ENCODE measurements at regions not wholly inside any gene's neighbourhood (a gene's known extent, or its start where the extent isn't known, plus 50 kb on each side); places are given as distances from the start of the nearest gene placed in this dataset.

GRCh38 chrX:20965270-20966044 is 408.8 kb upstream of the CNKSR2 start:
- Histone ChIP-seq H3K79me2 (no peaks in the 10 kb centered on the region), H2AFZ (no peak overlapping the region), H4K20me1 (ENCODE audit: insufficient read depth, poor library complexity, severe bottlenecking) (no peaks in the 10 kb centered on the region), H3K27ac (peak overlapping the region; percentile 44), H3K9me2 (replicated peaks; ENCODE audit: insufficient read depth) (peaks cover 4% of the 10 kb centered on the region), H3K9me3 (ENCODE audit: low read depth) (no peaks in the 10 kb centered on the region), H3K4me3 (no peak overlapping the region), H3K4me1 (ENCODE audit: insufficient read depth) (no peaks in the 10 kb centered on the region), H3K27me3 (no peaks in the 10 kb centered on the region), H3K4me2 (peak overlapping the region; percentile 17), H3K36me3 (replicated peaks; ENCODE audit: insufficient read depth, low read depth) (no peaks in the 10 kb centered on the region)
- WGBS (ENCODE audit: low lambda C conversion rate, missing lambda C conversion rate): 47% methylated on average over 5 of the region's 5 CpGs
- no peak for DNase-seq (ENCODE audit: low spot score)
- TF ChIP-seq EZH2phosphoT487 (IDR thresholded peaks at IDR 0.05; ENCODE audit: low read depth, severe bottlenecking, unreplicated experiment) (no peak), EZH2 (IDR thresholded peaks at IDR 0.05; ENCODE audit: borderline replicate concordance) (no peak), CTCF (IDR thresholded peaks at IDR 0.05; ENCODE audit: poor library complexity) (no peak)

DNA sequence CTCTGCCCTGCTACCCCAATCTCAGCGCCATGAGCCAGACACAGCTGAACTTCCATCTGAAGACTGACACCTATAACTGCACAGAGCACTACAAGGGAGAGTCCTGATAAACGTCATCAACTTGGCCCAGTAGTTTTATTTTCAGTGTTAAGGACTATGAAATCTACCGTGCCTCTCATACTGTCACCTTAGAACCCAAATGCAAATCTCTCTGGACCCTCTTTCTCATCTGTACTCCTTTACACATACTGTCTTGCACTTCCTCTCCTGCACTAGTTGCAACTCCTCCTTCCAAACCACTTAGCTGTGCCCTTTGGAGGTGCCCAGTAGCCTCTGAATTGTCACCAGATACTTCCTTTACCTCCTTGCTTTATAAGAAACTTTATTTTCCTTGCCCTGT is 420.2 kb upstream of the CNKSR2 start:
- Histone ChIP-seq H3K27ac (no peak overlapping the region), H2AFZ (no peak overlapping the region), H3K36me3 (replicated peaks; ENCODE audit: insufficient read depth, low read depth) (no peaks in the 10 kb centered on the region), H3K4me3 (no peak overlapping the region), H3K27me3 (no peaks in the 10 kb centered on the region), H3K4me1 (ENCODE audit: insufficient read depth) (no peaks in the 10 kb centered on the region), H3K9me3 (ENCODE audit: low read depth) (no peaks in the 10 kb centered on the region), H3K79me2 (no peaks in the 10 kb centered on the region), H3K9me2 (replicated peaks; ENCODE audit: insufficient read depth) (no peaks in the 10 kb centered on the region), H3K4me2 (no peak overlapping the region), H4K20me1 (ENCODE audit: insufficient read depth, poor library complexity, severe bottlenecking) (no peaks in the 10 kb centered on the region)
- WGBS (ENCODE audit: low lambda C conversion rate, missing lambda C conversion rate): 71% methylated on average over 3 of the region's 3 CpGs
- TF ChIP-seq EZH2 (IDR thresholded peaks at IDR 0.05; ENCODE audit: borderline replicate concordance) (no peak), EZH2phosphoT487 (IDR thresholded peaks at IDR 0.05; ENCODE audit: low read depth, severe bottlenecking, unreplicated experiment) (no peak), CTCF (IDR thresholded peaks at IDR 0.05; ENCODE audit: poor library complexity) (no peak)
- DNase-seq (ENCODE audit: low spot score): no peak

GRCh38 chrX:20952180-20952579 is 422.0 kb upstream of the CNKSR2 start:
- Histone ChIP-seq H3K36me3 (replicated peaks; ENCODE audit: insufficient read depth, low read depth) (no peaks in the 10 kb centered on the region), H3K4me2 (no peak overlapping the region), H3K9me3 (ENCODE audit: low read depth) (no peaks in the 10 kb centered on the region), H3K27ac (no peak overlapping the region), H3K4me3 (no peak overlapping the region), H4K20me1 (ENCODE audit: insufficient read depth, poor library complexity, severe bottlenecking) (no peaks in the 10 kb centered on the region), H3K9me2 (replicated peaks; ENCODE audit: insufficient read depth) (no peaks in the 10 kb centered on the region), H3K27me3 (no peaks in the 10 kb centered on the region), H3K79me2 (no peaks in the 10 kb centered on the region), H3K4me1 (ENCODE audit: insufficient read depth) (no peaks in the 10 kb centered on the region), H2AFZ (no peak overlapping the region)
- DNase-seq (ENCODE audit: low spot score): no peak
- WGBS (ENCODE audit: low lambda C conversion rate, missing lambda C conversion rate): 71% methylated on average over 3 of the region's 3 CpGs
- TF ChIP-seq CTCF (IDR thresholded peaks at IDR 0.05; ENCODE audit: poor library complexity) (no peak), EZH2 (IDR thresholded peaks at IDR 0.05; ENCODE audit: borderline replicate concordance) (no peak), EZH2phosphoT487 (IDR thresholded peaks at IDR 0.05; ENCODE audit: low read depth, severe bottlenecking, unreplicated experiment) (no peak)

Data from hepatocyte (in vitro differentiated cells).